ENCODE measurements at regions not wholly inside any gene's neighbourhood (a gene's known extent, or its start where the extent isn't known, plus 50 kb on each side); places are given as distances from the start of the nearest gene placed in this dataset.
A peak's percentile ranks its signal among the peaks of the same experiment; 100 is the strongest.

DNA sequence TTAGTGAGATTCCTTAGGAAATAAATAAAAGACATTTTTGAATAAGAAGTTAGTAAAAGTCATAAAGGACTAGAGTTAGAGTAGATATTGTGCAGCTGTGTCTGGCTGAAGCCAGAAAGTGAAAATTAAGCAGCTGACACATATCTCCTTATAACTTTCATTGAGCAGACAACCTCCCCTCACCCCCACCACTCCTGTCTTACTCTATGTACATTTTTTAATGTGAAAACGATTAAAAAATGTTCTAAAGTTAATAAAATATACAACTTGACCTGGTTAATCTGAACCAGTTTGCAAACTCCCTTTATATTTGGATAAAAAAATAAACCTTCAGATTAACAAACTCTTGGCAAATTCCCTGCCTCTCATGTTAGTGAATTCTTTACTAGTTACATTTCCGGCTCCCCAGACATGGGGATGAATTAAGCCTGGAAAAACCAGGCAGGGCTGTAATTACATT lies 462.8 kb downstream of the MEIS1 start:
- peak; percentile 27 to 44 for DNase-seq (ENCODE audit: low read depth in 2 of 2)

DNA sequence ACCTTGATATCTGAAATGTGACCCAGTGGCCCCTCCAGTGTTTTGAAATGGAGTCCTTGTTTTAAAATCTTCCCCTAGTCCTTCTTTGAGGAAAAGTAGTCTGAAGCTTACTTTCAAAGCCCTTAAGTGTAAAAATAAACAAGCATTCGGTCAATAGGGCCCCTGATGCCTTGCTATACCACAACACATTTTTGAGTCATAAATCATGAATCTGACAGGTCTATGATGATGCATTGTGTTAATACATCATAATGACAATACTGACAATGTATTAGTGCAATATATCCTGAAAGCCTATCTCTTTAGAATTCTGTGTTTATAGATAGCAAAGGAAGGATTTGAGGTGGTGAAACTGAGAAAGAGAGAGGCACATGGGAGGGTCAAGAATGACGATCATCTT lies 464.2 kb downstream of the MEIS1 start:
- H3K4me3 ChIP-seq (replicated peaks in 1 of 2; ENCODE audit: low read depth in 2 of 2, low read length in 2 of 2): no peak overlapping the region
- peak in 1 of 2 donors; percentile 13 for DNase-seq (ENCODE audit: low read depth in 2 of 2)
- TF ChIP-seq, protein P1, sequence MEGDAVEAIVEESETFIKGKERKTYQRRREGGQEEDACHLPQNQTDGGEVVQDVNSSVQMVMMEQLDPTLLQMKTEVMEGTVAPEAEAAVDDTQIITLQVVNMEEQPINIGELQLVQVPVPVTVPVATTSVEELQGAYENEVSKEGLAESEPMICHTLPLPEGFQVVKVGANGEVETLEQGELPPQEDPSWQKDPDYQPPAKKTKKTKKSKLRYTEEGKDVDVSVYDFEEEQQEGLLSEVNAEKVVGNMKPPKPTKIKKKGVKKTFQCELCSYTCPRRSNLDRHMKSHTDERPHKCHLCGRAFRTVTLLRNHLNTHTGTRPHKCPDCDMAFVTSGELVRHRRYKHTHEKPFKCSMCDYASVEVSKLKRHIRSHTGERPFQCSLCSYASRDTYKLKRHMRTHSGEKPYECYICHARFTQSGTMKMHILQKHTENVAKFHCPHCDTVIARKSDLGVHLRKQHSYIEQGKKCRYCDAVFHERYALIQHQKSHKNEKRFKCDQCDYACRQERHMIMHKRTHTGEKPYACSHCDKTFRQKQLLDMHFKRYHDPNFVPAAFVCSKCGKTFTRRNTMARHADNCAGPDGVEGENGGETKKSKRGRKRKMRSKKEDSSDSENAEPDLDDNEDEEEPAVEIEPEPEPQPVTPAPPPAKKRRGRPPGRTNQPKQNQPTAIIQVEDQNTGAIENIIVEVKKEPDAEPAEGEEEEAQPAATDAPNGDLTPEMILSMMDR (IDR thresholded peaks at IDR 0.05; ENCODE audit: low read depth, low read length): no peak

More for the DNA sequence above, 462.8 kb downstream of the MEIS1 start:
- no peak overlapping the region for H3K4me3 ChIP-seq (replicated peaks in 1 of 2; ENCODE audit: low read depth in 2 of 2, low read length in 2 of 2)
- TF ChIP-seq, protein P1 (IDR thresholded peaks at IDR 0.05; ENCODE audit: low read depth, low read length): no peak

DNA sequence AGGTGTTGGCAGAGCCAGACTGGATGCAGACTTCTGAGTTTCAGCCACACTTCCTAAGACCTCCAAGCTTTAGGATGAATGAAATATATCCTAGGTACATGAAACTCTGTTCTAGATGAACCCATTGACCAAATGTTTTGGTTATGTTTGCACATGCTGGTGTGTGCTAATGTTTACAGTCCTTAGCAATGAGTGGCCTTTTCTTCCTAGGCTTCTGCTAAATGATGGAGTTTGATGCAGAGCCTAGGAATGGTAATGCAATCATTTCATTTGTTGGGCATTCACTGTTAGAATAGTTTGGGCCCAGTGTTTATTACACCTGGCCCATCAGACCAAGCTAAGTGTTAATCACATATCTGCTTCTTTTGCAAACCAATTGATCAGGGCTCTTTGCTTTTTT lies 464.7 kb downstream of the MEIS1 start:
- no peak for DNase-seq (ENCODE audit: low read depth in 2 of 2)
- TF ChIP-seq, protein P1 (IDR thresholded peaks at IDR 0.05; ENCODE audit: low read depth, low read length): no peak
- no peak overlapping the region for H3K4me3 ChIP-seq (replicated peaks in 1 of 2; ENCODE audit: low read depth in 2 of 2, low read length in 2 of 2)

DNA sequence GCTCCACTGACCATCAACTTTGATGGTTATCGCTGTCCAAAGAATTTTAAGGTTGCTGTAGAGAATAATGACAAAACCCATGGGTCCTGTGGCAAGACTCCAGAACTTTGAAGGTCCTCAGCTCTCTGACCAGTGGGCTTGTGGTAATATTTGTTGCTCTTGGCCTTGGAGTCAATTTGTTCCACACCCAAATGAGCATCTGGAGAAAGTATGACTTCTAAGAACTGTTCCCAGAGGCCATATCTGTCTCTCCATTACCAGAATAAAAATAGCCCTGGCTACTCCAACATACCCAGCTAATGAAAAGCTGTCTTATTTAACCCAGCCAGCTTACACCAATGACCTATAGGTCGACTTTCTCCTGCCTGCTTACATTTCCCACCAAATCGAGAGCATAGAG lies 466.4 kb downstream of the MEIS1 start:
- no peak overlapping the region for H3K4me3 ChIP-seq (replicated peaks in 1 of 2; ENCODE audit: low read depth in 2 of 2, low read length in 2 of 2)
- TF ChIP-seq, protein P1 (IDR thresholded peaks at IDR 0.05; ENCODE audit: low read depth, low read length): no peak
- DNase-seq (ENCODE audit: low read depth in 2 of 2): peak; percentile 5 to 40

DNA sequence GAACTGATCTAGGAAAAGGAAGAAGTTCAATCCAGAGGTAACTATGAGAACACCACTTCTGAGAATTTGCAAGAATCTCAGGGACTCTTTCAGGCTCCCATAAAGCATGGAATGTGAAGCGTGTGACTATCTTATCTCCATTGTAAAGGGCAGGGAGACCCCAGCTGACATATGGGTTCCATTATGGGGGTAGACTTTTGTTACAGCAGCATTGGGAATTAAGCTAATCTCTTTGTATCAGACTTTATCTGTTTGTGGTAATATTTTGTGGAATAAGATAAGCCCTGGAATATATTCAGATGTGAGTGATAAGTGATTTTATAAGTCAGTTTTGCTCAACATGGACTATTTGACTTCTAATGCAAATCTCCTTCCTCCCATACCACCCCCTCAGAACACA lies 468.3 kb downstream of the MEIS1 start:
- no peak for DNase-seq (ENCODE audit: low read depth in 2 of 2)
- TF ChIP-seq, protein P1 (IDR thresholded peaks at IDR 0.05; ENCODE audit: low read depth, low read length): no peak
- H3K4me3 ChIP-seq (replicated peaks in 1 of 2; ENCODE audit: low read depth in 2 of 2, low read length in 2 of 2): no peak overlapping the region

DNA sequence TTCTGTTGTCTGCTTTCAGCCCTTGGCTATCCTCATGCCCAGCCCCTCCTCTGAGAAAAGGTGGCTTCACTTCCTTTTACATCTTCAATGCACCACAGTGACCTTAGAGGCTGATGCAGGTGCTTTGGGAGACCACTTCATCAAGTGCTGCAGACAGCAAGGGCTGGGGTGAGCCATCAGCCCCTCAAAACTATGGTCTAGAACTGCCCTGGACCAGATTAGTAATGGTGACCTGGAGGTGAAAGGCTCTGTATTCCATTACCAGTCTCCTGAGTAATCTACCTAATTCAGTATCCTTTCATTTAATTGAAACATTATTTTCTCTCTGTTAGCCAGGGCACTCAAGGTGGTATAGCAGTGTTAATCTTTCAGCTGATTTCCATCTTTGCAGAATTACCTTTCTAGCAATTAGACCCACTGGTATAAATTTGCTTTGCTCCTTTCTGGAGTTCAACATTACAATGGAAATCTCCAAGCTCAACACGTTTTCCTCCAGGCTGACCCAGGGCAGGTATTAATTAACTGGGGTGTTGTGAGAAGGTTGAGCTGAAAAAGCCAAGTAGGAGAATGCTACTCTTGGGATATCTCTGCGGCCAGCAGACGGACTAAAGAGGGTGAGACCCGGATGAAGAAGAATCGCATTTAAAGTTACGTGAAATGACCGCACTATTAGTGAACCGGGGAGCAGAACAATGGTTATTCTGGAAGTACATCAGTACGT lies 469.0 kb downstream of the MEIS1 start:
- no peak overlapping the region for H3K4me3 ChIP-seq (replicated peaks in 1 of 2; ENCODE audit: low read depth in 2 of 2, low read length in 2 of 2)
- TF ChIP-seq, protein P1 (IDR thresholded peaks at IDR 0.05; ENCODE audit: low read depth, low read length): no peak
- DNase-seq (ENCODE audit: low read depth in 2 of 2): no peak
